ENCODE measurements at regions not wholly inside any gene's neighbourhood (a gene's known extent, or its start where the extent isn't known, plus 50 kb on each side); places are given as distances from the start of the nearest gene placed in this dataset.
A peak's percentile ranks its signal among the peaks of the same experiment; 100 is the strongest.

DNA sequence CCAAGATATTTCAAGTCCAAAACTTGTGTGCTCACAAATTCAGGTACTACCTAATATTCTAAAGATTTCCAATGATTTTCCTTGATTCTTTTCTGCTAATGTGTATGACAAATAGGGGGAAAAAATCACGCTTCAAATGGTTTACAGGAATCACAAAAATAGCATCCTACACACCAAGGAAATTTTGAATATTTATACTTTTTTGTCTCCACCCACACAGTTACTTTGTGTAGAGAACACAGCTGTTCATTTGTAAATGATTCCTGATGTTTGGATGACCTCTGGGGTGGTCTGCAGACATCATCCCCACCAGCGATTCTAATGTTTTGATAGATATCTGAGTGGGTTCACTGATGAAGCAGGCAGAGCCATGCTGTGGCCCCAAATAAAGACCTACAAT lies 260.6 kb upstream of the NCKAP5 start:
- Mint-ChIP-seq H3K4me3 (no peak overlapping the region), H3K27me3 (peaks cover 7 to 22% of the 10 kb centered on the region in 2 donors), H3K9me3 (peaks cover 0 to 4% (median 0%) of the 10 kb centered on the region in 3 donors), H3K27ac (no peak overlapping the region), H3K4me1 (no peaks in the 10 kb centered on the region), H3K36me3 (no peaks in the 10 kb centered on the region)
- ATAC-seq (replicated peaks in 1 of 4) (no peak), DNase-seq (no peak)
- Histone ChIP-seq H3K4me3 (ENCODE audit: control insufficient read depth in 1 of 2, extremely low read depth in 1 of 2, low read length in 1 of 2) (no peak overlapping the region), H3K27ac (ENCODE audit: low read length) (no peak overlapping the region), H3K4me1 (ENCODE audit: control insufficient read depth in 1 of 2, extremely low read depth in 1 of 2, insufficient read depth in 2 of 2, low read length in 2 of 2) (no peaks in the 10 kb centered on the region), H3K9me3 (no peaks in the 10 kb centered on the region), H3K27me3 (replicated peaks in 1 of 2; ENCODE audit: control insufficient read depth in 2 of 2, extremely low read depth in 1 of 2, insufficient read depth in 2 of 2, low read length in 1 of 2) (peaks cover 0 to 8% of the 10 kb centered on the region in 2 experiments), H3K36me3 (ENCODE audit: control insufficient read depth in 2 of 2, extremely low read depth in 1 of 2, insufficient read depth in 1 of 2, low read length in 1 of 2) (no peaks in the 10 kb centered on the region)
- ChIA-PET POLR2A (no interaction called here), CTCF (interaction anchor here (0.6 to 1.0 kb wide), 2 partner anchors 14 to 688 kb away, joined by 3 read pairs; no protein-coding TSS in a partner anchor)
- no CpG with 5 or more reads among the region's 2 CpGs for WGBS (ENCODE audit: insufficient coverage)

DNA sequence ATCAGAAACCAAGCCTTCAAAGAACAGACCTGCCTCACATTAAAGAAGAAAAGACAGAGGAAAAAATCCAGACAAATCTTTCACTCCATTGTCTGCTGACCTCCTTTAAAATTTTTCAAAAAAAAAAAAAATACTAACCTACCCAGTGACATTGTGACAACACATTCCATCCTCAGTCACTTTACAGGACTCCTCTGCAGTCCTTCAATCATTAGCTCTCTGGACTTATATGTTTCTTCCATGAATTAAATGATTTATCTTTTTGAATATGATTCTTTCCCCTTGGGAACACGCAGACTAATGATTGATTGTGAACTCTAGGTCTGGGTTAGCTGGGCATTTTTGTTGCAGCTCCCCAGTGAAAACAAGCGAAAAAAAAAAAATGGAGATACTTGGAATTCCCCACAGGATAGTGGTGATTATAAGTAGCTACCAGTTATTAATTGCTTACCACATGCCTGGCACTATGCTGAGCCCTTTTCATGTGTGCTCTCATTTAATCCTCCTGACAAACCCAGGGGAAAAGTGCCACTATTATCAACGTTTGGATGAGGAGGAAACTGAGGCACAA lies 261.3 kb upstream of the NCKAP5 start:
- Mint-ChIP-seq H3K9me3 (peaks cover 0 to 4% (median 0%) of the 10 kb centered on the region in 3 donors), H3K4me3 (no peak overlapping the region), H3K27me3 (peaks cover 7 to 22% of the 10 kb centered on the region in 2 donors), H3K4me1 (no peaks in the 10 kb centered on the region), H3K27ac (no peak overlapping the region), H3K36me3 (no peaks in the 10 kb centered on the region)
- Histone ChIP-seq H3K9me3 (no peaks in the 10 kb centered on the region), H3K4me1 (ENCODE audit: control insufficient read depth in 1 of 2, extremely low read depth in 1 of 2, insufficient read depth in 2 of 2, low read length in 2 of 2) (no peaks in the 10 kb centered on the region), H3K27me3 (replicated peaks in 1 of 2; ENCODE audit: control insufficient read depth in 2 of 2, extremely low read depth in 1 of 2, insufficient read depth in 2 of 2, low read length in 1 of 2) (peaks cover 0 to 8% of the 10 kb centered on the region in 2 experiments), H3K27ac (ENCODE audit: low read length) (no peak overlapping the region), H3K4me3 (ENCODE audit: control insufficient read depth in 1 of 2, extremely low read depth in 1 of 2, low read length in 1 of 2) (no peak overlapping the region), H3K36me3 (ENCODE audit: control insufficient read depth in 2 of 2, extremely low read depth in 1 of 2, insufficient read depth in 1 of 2, low read length in 1 of 2) (no peaks in the 10 kb centered on the region)
- CTCF ChIA-PET, result interaction anchor here (0.6 to 1.0 kb wide), 2 partner anchors 13 to 687 kb away, joined by 3 read pairs; no protein-coding TSS in a partner anchor
- ATAC-seq (replicated peaks in 1 of 4) (no peak), DNase-seq (no peak)
- POLR2A ChIA-PET, result no interaction called here
- no CpG with 5 or more reads among the region's 3 CpGs for WGBS (ENCODE audit: insufficient coverage)

DNA sequence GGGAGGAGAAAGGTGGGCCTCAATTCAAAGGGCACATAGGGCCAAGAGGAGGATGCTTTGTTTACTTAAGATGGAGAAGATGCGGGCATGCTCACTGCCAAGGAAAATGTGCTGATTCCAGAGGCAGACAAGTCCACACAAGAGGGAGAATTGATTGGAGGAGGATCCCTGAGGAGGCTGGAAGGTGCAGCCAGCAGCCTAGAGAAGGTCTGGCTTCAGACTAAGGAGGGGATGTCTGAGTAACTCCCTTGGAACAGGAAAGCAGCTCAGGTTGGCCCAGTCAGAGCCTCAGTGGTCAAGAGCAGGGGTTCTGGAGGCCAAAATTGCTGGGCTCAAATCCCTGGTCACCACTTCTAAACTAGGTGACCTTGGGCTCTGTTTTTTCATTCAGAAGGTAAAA lies 265.5 kb upstream of the NCKAP5 start:
- ChIA-PET POLR2A (no interaction called here), CTCF (interaction anchor here in 1 of 2 donors (0.7 kb wide), 1 partner anchor 9 kb away, joined by 3 read pairs; no protein-coding TSS in a partner anchor)
- H3K4me3 ChIP-seq (ENCODE audit: control insufficient read depth in 1 of 2, extremely low read depth in 1 of 2, low read length in 1 of 2), result no peak overlapping the region
- Mint-ChIP-seq H3K4me1 (no peaks in the 10 kb centered on the region), H3K4me3 (no peak overlapping the region), H3K27me3 (peaks cover 2 to 13% of the 10 kb centered on the region in 2 donors), H3K36me3 (no peaks in the 10 kb centered on the region), H3K27ac (no peak overlapping the region), H3K9me3 (no peaks in the 10 kb centered on the region)
- no peaks in the 10 kb centered on the region for H3K36me3 ChIP-seq (ENCODE audit: control insufficient read depth in 2 of 2, extremely low read depth in 1 of 2, insufficient read depth in 1 of 2, low read length in 1 of 2)
- 89% methylated on average over 1 of the region's 1 CpG for WGBS (ENCODE audit: insufficient coverage)
- DNase-seq (no peak), ATAC-seq (replicated peaks in 1 of 4) (no peak)
- no peaks in the 10 kb centered on the region for H3K9me3 ChIP-seq
- no peaks in the 10 kb centered on the region for H3K4me1 ChIP-seq (ENCODE audit: control insufficient read depth in 1 of 2, extremely low read depth in 1 of 2, insufficient read depth in 2 of 2, low read length in 2 of 2)
- no peak overlapping the region for H3K27ac ChIP-seq (ENCODE audit: low read length)
- peaks cover 0 to 10% of the 10 kb centered on the region in 2 experiments for H3K27me3 ChIP-seq (replicated peaks in 1 of 2; ENCODE audit: control insufficient read depth in 2 of 2, extremely low read depth in 1 of 2, insufficient read depth in 2 of 2, low read length in 1 of 2)

GRCh38 chr2:133835821-133836619 lies 267.8 kb upstream of the NCKAP5 start:
- Mint-ChIP-seq H3K4me1 (no peaks in the 10 kb centered on the region), H3K36me3 (no peaks in the 10 kb centered on the region), H3K9me3 (no peaks in the 10 kb centered on the region), H3K27me3 (peaks cover 0 to 13% of the 10 kb centered on the region in 2 donors), H3K4me3 (no peak overlapping the region), H3K27ac (no peak overlapping the region)
- no peak for DNase-seq
- ChIA-PET CTCF (interaction anchor here (1.2 to 1.7 kb wide), 2 partner anchors 8 kb away, joined by 4 to 9 read pairs; no protein-coding TSS in a partner anchor), POLR2A (no interaction called here)
- no peaks in the 10 kb centered on the region for H3K4me1 ChIP-seq (ENCODE audit: control insufficient read depth in 1 of 2, extremely low read depth in 1 of 2, insufficient read depth in 2 of 2, low read length in 2 of 2)
- no peaks in the 10 kb centered on the region for H3K36me3 ChIP-seq (ENCODE audit: control insufficient read depth in 2 of 2, extremely low read depth in 1 of 2, insufficient read depth in 1 of 2, low read length in 1 of 2)
- no peak for ATAC-seq (replicated peaks in 1 of 4)
- no peaks in the 10 kb centered on the region for H3K9me3 ChIP-seq
- WGBS (ENCODE audit: insufficient coverage), result no CpG with 5 or more reads among the region's 2 CpGs
- H3K4me3 ChIP-seq (ENCODE audit: control insufficient read depth in 1 of 2, extremely low read depth in 1 of 2, low read length in 1 of 2), result no peak overlapping the region
- no peak overlapping the region for H3K27ac ChIP-seq (ENCODE audit: low read length)
- H3K27me3 ChIP-seq (replicated peaks in 1 of 2; ENCODE audit: control insufficient read depth in 2 of 2, extremely low read depth in 1 of 2, insufficient read depth in 2 of 2, low read length in 1 of 2), result peaks cover 0 to 10% of the 10 kb centered on the region in 2 experiments

DNA sequence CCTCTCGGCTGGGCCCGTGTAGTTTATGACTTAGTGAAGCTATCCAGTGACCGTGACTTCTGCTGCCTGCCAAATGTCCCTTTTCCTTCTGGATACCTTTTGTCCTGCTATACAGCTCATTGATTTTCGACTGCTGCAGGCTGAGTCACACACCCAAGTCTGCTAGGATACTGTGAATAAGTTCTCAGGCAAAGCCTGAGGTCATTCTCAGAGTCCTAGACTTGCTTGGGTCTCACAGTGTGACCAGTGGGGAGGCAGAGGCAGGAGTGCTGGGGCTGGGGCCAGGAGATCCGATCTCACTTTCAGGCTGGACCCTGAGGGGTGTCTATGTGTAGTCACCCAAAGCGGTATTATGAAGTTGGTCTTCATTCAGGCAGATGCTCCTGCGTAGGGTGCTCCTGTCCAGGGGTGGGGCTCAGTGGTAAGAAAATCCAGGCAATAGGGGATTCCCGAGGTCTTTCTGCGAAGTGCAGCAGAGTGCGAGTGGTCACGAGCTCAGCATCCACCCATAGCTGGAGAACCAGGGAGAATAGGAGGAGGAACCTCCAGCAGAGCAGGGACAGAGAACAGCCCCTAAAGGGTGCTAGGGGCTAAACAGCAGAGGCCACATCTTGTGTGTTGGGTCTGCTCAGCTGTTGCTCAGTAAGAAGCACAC lies 268.6 kb upstream of the NCKAP5 start:
- peak in 1 of 4 experiments; percentile 16 for ATAC-seq (replicated peaks in 1 of 4)
- H3K36me3 ChIP-seq (ENCODE audit: control insufficient read depth in 2 of 2, extremely low read depth in 1 of 2, insufficient read depth in 1 of 2, low read length in 1 of 2), result no peaks in the 10 kb centered on the region
- no peak overlapping the region for H3K4me3 ChIP-seq (ENCODE audit: control insufficient read depth in 1 of 2, extremely low read depth in 1 of 2, low read length in 1 of 2)
- H3K9me3 Mint-ChIP-seq, result no peaks in the 10 kb centered on the region
- H3K9me3 ChIP-seq, result no peaks in the 10 kb centered on the region
- H3K4me3 Mint-ChIP-seq, result no peak overlapping the region
- POLR2A ChIA-PET, result no interaction called here
- peaks cover 0 to 10% of the 10 kb centered on the region in 2 experiments for H3K27me3 ChIP-seq (replicated peaks in 1 of 2; ENCODE audit: control insufficient read depth in 2 of 2, extremely low read depth in 1 of 2, insufficient read depth in 2 of 2, low read length in 1 of 2)
- CTCF ChIA-PET, result interaction anchor here in 1 of 2 donors (1.7 kb wide), 1 partner anchor 8 kb away, joined by 9 read pairs; no protein-coding TSS in a partner anchor
- H3K36me3 Mint-ChIP-seq, result no peaks in the 10 kb centered on the region
- peaks cover 0 to 13% of the 10 kb centered on the region in 2 donors for H3K27me3 Mint-ChIP-seq
- 79% methylated on average over 11 of the region's 11 CpGs for WGBS (ENCODE audit: insufficient coverage)
- no peak overlapping the region for H3K27ac ChIP-seq (ENCODE audit: low read length)
- no peak overlapping the region for H3K27ac Mint-ChIP-seq
- no peaks in the 10 kb centered on the region for H3K4me1 ChIP-seq (ENCODE audit: control insufficient read depth in 1 of 2, extremely low read depth in 1 of 2, insufficient read depth in 2 of 2, low read length in 2 of 2)
- no peak for DNase-seq
- H3K4me1 Mint-ChIP-seq, result no peaks in the 10 kb centered on the region

- H3K9me3 ChIP-seq, result no peaks in the 10 kb centered on the region
- Mint-ChIP-seq H3K4me1 (no peaks in the 10 kb centered on the region), H3K4me3 (no peak overlapping the region), H3K9me3 (no peaks in the 10 kb centered on the region), H3K27me3 (peaks cover 0 to 13% of the 10 kb centered on the region in 2 donors), H3K36me3 (no peaks in the 10 kb centered on the region), H3K27ac (no peak overlapping the region)
- no peaks in the 10 kb centered on the region for H3K4me1 ChIP-seq (ENCODE audit: control insufficient read depth in 1 of 2, extremely low read depth in 1 of 2, insufficient read depth in 2 of 2, low read length in 2 of 2)
- POLR2A ChIA-PET, result no interaction called here
- DNase-seq (no peak), ATAC-seq (replicated peaks in 1 of 4) (no peak)
- no CpG with 5 or more reads among the region's 6 CpGs for WGBS (ENCODE audit: insufficient coverage)
- no peaks in the 10 kb centered on the region for H3K36me3 ChIP-seq (ENCODE audit: control insufficient read depth in 2 of 2, extremely low read depth in 1 of 2, insufficient read depth in 1 of 2, low read length in 1 of 2)
- no peak overlapping the region for H3K4me3 ChIP-seq (ENCODE audit: control insufficient read depth in 1 of 2, extremely low read depth in 1 of 2, low read length in 1 of 2)
- no peak overlapping the region for H3K27ac ChIP-seq (ENCODE audit: low read length)
- peaks cover 0 to 10% of the 10 kb centered on the region in 2 experiments for H3K27me3 ChIP-seq (replicated peaks in 1 of 2; ENCODE audit: control insufficient read depth in 2 of 2, extremely low read depth in 1 of 2, insufficient read depth in 2 of 2, low read length in 1 of 2)
- CTCF ChIA-PET, result no interaction called here
Observed at GRCh38 chr2:133837441-133838094, 269.3 kb upstream of the NCKAP5 start.

Data from T-cell (primary cell).